ENCODE measurements at regions not wholly inside any gene's neighbourhood (a gene's known extent, or its start where the extent isn't known, plus 50 kb on each side); places are given as distances from the start of the nearest gene placed in this dataset.

GRCh38 chr5:25905646-25906045, 1132.7 kb downstream of the CDH9 start:
- TF ChIP-seq CTCF (IDR thresholded peaks at IDR 0.05) (no peak), POLR2A (IDR thresholded peaks at IDR 0.05) (no peak)

All from heart left ventricle (tissue), 13 donors.